ENCODE measurements at regions not wholly inside any gene's neighbourhood (a gene's known extent, or its start where the extent isn't known, plus 50 kb on each side); places are given as distances from the start of the nearest gene placed in this dataset.
"Not testable (repeated sequence)": the region's sequence is repeated elsewhere in the genome, so short reads cannot be mapped to it uniquely, and the experiment has no call there.

DNA sequence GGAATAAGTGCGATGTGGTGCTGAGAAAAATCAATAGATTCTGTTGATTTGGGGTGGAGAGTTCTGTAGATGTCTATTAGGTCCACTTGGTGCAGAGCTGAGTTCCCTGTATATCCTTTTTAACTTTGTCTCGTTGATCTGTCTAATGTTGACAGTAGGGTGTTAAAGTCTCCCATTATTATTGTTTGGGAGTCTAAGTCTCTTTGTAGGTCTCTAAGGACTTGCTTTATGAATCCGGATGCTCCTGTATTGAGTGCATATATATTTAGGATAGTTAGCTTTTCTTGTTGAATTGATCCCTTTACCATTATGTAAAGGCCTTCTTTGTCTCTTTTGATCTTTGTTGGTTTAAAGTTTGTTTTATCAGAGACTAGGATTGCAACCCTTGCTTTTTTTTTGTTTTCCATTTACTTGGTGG is 170.8 kb upstream of the SLC38A2 start:
- H3K27ac ChIP-seq; FAIRE-seq; H3K4me1 ChIP-seq; H3K4me2 ChIP-seq; POLR2A ChIA-PET; DNase-seq (ENCODE audit: low read depth in 1 of 2, low spot score in 1 of 2); CTCF ChIA-PET; ATAC-seq; H3K4me3 ChIP-seq: not testable (repeated sequence)
- WGBS (ENCODE audit: missing lambda C conversion rate): 83% methylated on average over 3 of the region's 3 CpGs
- H3K9me3 ChIP-seq: peaks cover 11% of the 10 kb centered on the region; the same call in 1 of the 3 replicates

DNA sequence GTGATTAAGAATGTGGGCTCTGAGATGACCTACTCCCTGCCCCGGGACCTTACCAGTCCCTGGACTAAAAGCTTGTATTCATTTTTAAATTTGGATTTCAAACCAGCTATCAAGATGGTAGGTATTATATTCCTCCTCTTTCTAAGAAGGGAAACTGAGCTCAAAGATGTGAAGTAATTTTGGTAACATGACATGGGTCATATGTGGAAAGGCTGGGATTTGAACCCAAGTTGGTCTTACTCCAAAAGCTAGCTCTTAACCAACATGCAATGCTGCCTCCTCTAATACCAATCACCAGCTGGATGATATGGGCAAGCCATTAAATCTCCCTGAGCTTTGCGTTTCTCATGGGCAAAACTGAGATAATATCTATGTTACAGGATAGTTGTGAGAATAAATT is 166.4 kb upstream of the SLC38A2 start:
- Histone ChIP-seq H3K4me2 (no peak overlapping the region), H3K4me1 (peaks cover 11% of the 10 kb centered on the region; the same call in 2 of the 3 replicates), H3K4me3 (no peak overlapping the region), H3K27ac (peak overlapping the region in 1 of 2 experiments; percentile 0; a peak in 1 of 6 replicates), H3K9me3 (0 out of 3 replicates have a peak, but pooled peaks cover 3% of the 10 kb centered on the region)
- no peak for DNase-seq (ENCODE audit: low read depth in 1 of 2, low spot score in 1 of 2)
- CTCF ChIA-PET: interaction anchor here (0.6 kb wide), 1 partner anchor 88 kb away, joined by 3 read pairs; no protein-coding TSS in a partner anchor
- ATAC-seq: no peak
- TF ChIP-seq POLR2A (IDR thresholded peaks at IDR 0.05; ENCODE audit: low read length) (no peak), MAZ (IDR thresholded peaks at IDR 0.05; ENCODE audit: borderline replicate concordance, low read depth, low read length) (no peak), ZNF302 (CRISPR knock-in tag; IDR thresholded peaks at IDR 0.05) (no peak), ESRRA (IDR thresholded peaks at IDR 0.05; ENCODE audit: borderline replicate concordance, low read length) (no peak)
- 94% methylated on average over 2 of the region's 2 CpGs for WGBS (ENCODE audit: missing lambda C conversion rate)
- no peak for FAIRE-seq
- POLR2A ChIA-PET: interaction anchor here (0.8 kb wide), 1 partner anchor 15 kb away, joined by 3 read pairs; no protein-coding TSS in a partner anchor

DNA sequence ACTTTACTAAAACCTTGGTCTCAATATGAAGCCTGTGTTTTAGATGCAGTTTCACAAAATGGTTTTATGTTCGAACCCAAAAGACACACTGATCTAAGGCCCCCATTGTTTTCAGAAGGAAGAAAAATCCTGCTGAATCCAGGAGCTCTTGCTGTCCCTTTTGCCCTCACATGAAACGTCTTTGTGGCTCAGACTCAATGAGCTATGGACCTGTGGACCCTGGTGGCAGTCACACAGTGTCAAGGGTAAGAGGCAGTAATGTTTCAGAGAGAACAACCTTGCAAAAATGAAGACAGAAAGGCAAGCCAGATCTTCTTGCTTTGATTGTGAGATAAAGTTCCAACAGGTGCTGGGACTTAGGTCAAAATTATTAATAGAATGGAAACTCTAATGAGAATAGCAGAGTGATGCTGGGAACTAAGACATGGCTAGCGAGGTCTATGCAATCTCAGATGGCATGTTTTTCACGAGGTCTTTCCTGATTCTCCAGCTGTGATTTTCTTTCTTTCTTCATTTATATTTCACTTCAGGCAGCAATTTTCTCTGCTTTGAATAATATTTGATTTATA is 164.9 kb upstream of the SLC38A2 start:
- DNase-seq (ENCODE audit: low read depth in 1 of 2, low spot score in 1 of 2): no peak
- CTCF ChIA-PET: interaction anchor here (4.0 kb wide), 1 partner anchor 12 kb away, joined by 12 read pairs; no protein-coding TSS in a partner anchor
- H3K9me3 ChIP-seq: 0 out of 3 replicates have a peak, but pooled peaks cover 3% of the 10 kb centered on the region
- H3K27ac ChIP-seq: peak overlapping the region in 1 of 2 experiments; percentile 25; a peak in 1 of 6 replicates
- 79% methylated on average over 4 of the region's 4 CpGs for WGBS (ENCODE audit: missing lambda C conversion rate)
- POLR2A ChIA-PET: no interaction called here
- no peak overlapping the region for H3K4me2 ChIP-seq
- H3K4me3 ChIP-seq: no peak overlapping the region
- TF ChIP-seq FOSB (CRISPR knock-in tag; IDR thresholded peaks at IDR 0.05): no peak
- TF ChIP-seq KDM5A (IDR thresholded peaks at IDR 0.05): no peak
- no peak for TF ChIP-seq POLR2AphosphoS2 (conservative IDR thresholded peaks at IDR 0.05; ENCODE audit: low read length)
- no peak for TF ChIP-seq JUN (IDR thresholded peaks at IDR 0.05)
- no peak for TF ChIP-seq NR3C1 (IDR thresholded peaks at IDR 0.05)
- TF ChIP-seq CEBPB (IDR thresholded peaks at IDR 0.05): no peak
- no peak for FAIRE-seq
- ATAC-seq: no peak
- H3K4me1 ChIP-seq: peaks cover 11% of the 10 kb centered on the region; the same call in 2 of the 3 replicates

GRCh38 chr12:46536316-46536715 is 163.7 kb upstream of the SLC38A2 start:
- CTCF ChIA-PET: interaction anchor here (4.0 kb wide), 1 partner anchor 10 kb away, joined by 12 read pairs; no protein-coding TSS in a partner anchor
- H3K9me3 ChIP-seq; H3K4me3 ChIP-seq; POLR2A ChIA-PET; ATAC-seq; DNase-seq (ENCODE audit: low read depth in 1 of 2, low spot score in 1 of 2); FAIRE-seq: not testable (repeated sequence)
- Histone ChIP-seq H3K4me1 (peaks cover 11% of the 10 kb centered on the region; the same call in 2 of the 3 replicates), H3K27ac (peak overlapping the region in 1 of 2 experiments; percentile 61; a peak in 3 of 6 replicates), H3K4me2 (peak overlapping the region; percentile 35)
- WGBS (ENCODE audit: missing lambda C conversion rate): 92% methylated on average over 3 of the region's 3 CpGs

- TF ChIP-seq NR3C1 (IDR thresholded peaks at IDR 0.05) (no peak), SREBF2 (IDR thresholded peaks at IDR 0.05) (no peak), HOXA7 (CRISPR knock-in tag; IDR thresholded peaks at IDR 0.05) (no peak), TP53 (CRISPR knock-in tag; IDR thresholded peaks at IDR 0.05) (no peak), MAZ (IDR thresholded peaks at IDR 0.05; ENCODE audit: borderline replicate concordance, low read depth, low read length) (no peak), POLR2AphosphoS2 (conservative IDR thresholded peaks at IDR 0.05; ENCODE audit: low read length) (no peak), EP300 (IDR thresholded peaks at IDR 0.05) (no peak), ZSCAN20 (CRISPR knock-in tag; IDR thresholded peaks at IDR 0.05) (no peak), RNF2 (IDR thresholded peaks at IDR 0.05; ENCODE audit: borderline replicate concordance, low read depth) (no peak)
- TF ChIP-seq, protein P1, sequence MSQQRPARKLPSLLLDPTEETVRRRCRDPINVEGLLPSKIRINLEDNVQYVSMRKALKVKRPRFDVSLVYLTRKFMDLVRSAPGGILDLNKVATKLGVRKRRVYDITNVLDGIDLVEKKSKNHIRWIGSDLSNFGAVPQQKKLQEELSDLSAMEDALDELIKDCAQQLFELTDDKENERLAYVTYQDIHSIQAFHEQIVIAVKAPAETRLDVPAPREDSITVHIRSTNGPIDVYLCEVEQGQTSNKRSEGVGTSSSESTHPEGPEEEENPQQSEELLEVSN (IDR thresholded peaks at IDR 0.05; ENCODE audit: borderline replicate concordance, low read depth): no peak
- peak in 1 of 2 experiments; percentile 53; a peak in 3 of 6 replicates for ATAC-seq
- ChIA-PET CTCF (interaction anchor here (4.0 kb wide), 1 partner anchor 10 kb away, joined by 12 read pairs; no protein-coding TSS in a partner anchor), POLR2A (no interaction called here)
- H3K4me1 ChIP-seq: peaks cover 11% of the 10 kb centered on the region; the same call in 2 of the 3 replicates
- WGBS (ENCODE audit: missing lambda C conversion rate): 55% methylated on average over 6 of the region's 6 CpGs
- H3K4me3 ChIP-seq: no peak overlapping the region
- DNase-seq (ENCODE audit: low read depth in 1 of 2, low spot score in 1 of 2): peak in 1 of 2 experiments; percentile 24
- peak overlapping the region; percentile 35 for H3K4me2 ChIP-seq
- peak overlapping the region in 1 of 2 experiments; percentile 61; a peak in 3 of 6 replicates for H3K27ac ChIP-seq
- no peak for FAIRE-seq
- no peaks in the 10 kb centered on the region for H3K9me3 ChIP-seq
Measured at GRCh38 chr12:46535907-46536306, 163.3 kb upstream of the SLC38A2 start.

Measured in A549 (cell line).